SK-N-SH (cell line): ENCODE measurements at regions not wholly inside any gene's neighbourhood (a gene's known extent, or its start where the extent isn't known, plus 50 kb on each side); places are given as distances from the start of the nearest gene placed in this dataset.

Source experiments
- CTCF ChIA-PET: fragments of 300-600, 350-600 bp; formaldehyde crosslinking; extraction: SDS; loops from one replicate; lab custom pipeline; 2021; lab: Yijun Ruan, JAX
- POLR2A ChIA-PET: fragments of 350-600 bp; sonication (Branson Sonifier 250); formaldehyde crosslinking; extraction: SDS; loops from one replicate; lab custom pipeline; 2020; ENCODE audit warnings: antibody characterized with exemption, inconsistent platforms; lab: Yijun Ruan, JAX
- DNase-seq: peaks from one replicate; pipeline ENCODE4 v3.0.0; 2012
- H2AFZ ChIP-seq: fragments of 200-600 bp; sonication (generic); 2 replicates; pipeline ENCODE4 v1.8.1; 2016; ENCODE audit warnings: antibody characterized with exemption, mild to moderate bottlenecking, low read depth
- H3F3A ChIP-seq: fragments of 200-600 bp; sonication (generic); replicated peaks from 2 replicates; pipeline ENCODE3; 2016; ENCODE audit warnings: antibody characterized with exemption, mild to moderate bottlenecking; ENCODE audit not compliant: insufficient read depth
- H3K27ac ChIP-seq, 2 experiments: fragments of 200-500 bp in 1 of 2; fragments of 200-600 bp in 1 of 2; sonication (Bioruptor generic) in 1 of 2; sonication (generic), shearing (Covaris generic) in 1 of 2; 2 replicates each; pipeline versions ENCODE4 v1.5.1 to v1.6.1; 2014 to 2016; ENCODE audit warnings: low read depth in 2 of 2, inconsistent platforms in 1 of 2, low read length in 1 of 2, mild to moderate bottlenecking in 1 of 2, mixed read lengths in 1 of 2
- H3K27me3 ChIP-seq: fragments of 200-600 bp; sonication (generic), shearing (Covaris generic); 2 replicates; pipeline ENCODE4 v1.6.1; 2016; ENCODE audit warnings: mixed run types; ENCODE audit not compliant: insufficient read depth
- H3K36me3 ChIP-seq, 2 experiments: fragments of 200-500 bp in 1 of 2; fragments of 200-600 bp in 1 of 2; sonication (Bioruptor generic) in 1 of 2; sonication (generic) in 1 of 2; replicated peaks in 1 of 2; 2 replicates each; pipeline versions ENCODE3 to v1.5.1; 2014 to 2016; ENCODE audit warnings: low read length in 1 of 2, mild to moderate bottlenecking in 1 of 2; ENCODE audit not compliant: insufficient read depth in 2 of 2, control insufficient read depth in 1 of 2
- H3K4me1 ChIP-seq, 2 experiments: fragments of 200-500 bp in 1 of 2; fragments of 200-600 bp in 1 of 2; sonication (Bioruptor generic) in 1 of 2; sonication (generic), shearing (Covaris generic) in 1 of 2; 2 replicates each; pipeline versions ENCODE4 v1.5.1 to v1.6.1; 2014 to 2016; ENCODE audit warnings: low read depth in 1 of 2, low read length in 1 of 2, mixed run types in 1 of 2; ENCODE audit not compliant: insufficient read depth in 2 of 2, control insufficient read depth in 1 of 2
- H3K4me2 ChIP-seq: fragments of 200-600 bp; sonication (generic), shearing (Covaris generic); 2 replicates; pipeline ENCODE4 v1.6.1; 2017; ENCODE audit warnings: mixed run types
- H3K4me3 ChIP-seq, 2 experiments: fragments of 200-500 bp in 1 of 2; fragments of 200-600 bp in 1 of 2; sonication (Bioruptor generic) in 1 of 2; sonication (generic), shearing (Covaris generic) in 1 of 2; 2 replicates each; pipeline versions ENCODE4 v1.5.1 to v1.8.1; 2014 to 2016; ENCODE audit warnings: low read depth in 2 of 2, inconsistent platforms in 1 of 2, low read length in 1 of 2, mild to moderate bottlenecking in 1 of 2, mixed read lengths in 1 of 2, moderate library complexity in 1 of 2
- H3K79me2 ChIP-seq: fragments of 200-600 bp; sonication (generic); 2 replicates; pipeline ENCODE4 v1.8.1; 2017; ENCODE audit warnings: mild to moderate bottlenecking; ENCODE audit not compliant: insufficient read depth
- H3K9ac ChIP-seq: fragments of 200-600 bp; sonication (generic); 2 replicates; pipeline ENCODE4 v1.6.1; 2017; ENCODE audit warnings: mixed run types
- H3K9me2 ChIP-seq: fragments of 200-600 bp; sonication (generic); 2 replicates; pipeline ENCODE4 v1.6.1; 2017; ENCODE audit warnings: mixed run types
- H3K9me3 ChIP-seq: fragments of 200-600 bp; sonication (generic); 2 replicates; pipeline ENCODE4 v1.6.1; 2017; ENCODE audit warnings: mixed run types, mild to moderate bottlenecking, moderate library complexity
- H4K20me1 ChIP-seq: fragments of 200-600 bp; sonication (generic); 2 replicates; pipeline ENCODE4 v1.6.1; 2017; ENCODE audit warnings: mild to moderate bottlenecking, mixed run types; ENCODE audit not compliant: insufficient read depth
- ELF1 ChIP-seq: IDR thresholded peaks from 2 replicates; pipeline ENCODE4 v1.4.0; 2012
- EZH2phosphoT487 ChIP-seq: fragments of 200-600 bp; sonication (generic); IDR thresholded peaks from 2 replicates; pipeline ENCODE4 v1.6.1; 2017; ENCODE audit warnings: low read depth, mixed run types, mild to moderate bottlenecking, antibody characterized with exemption, moderate library complexity, borderline replicate concordance
- FOSL2 ChIP-seq: IDR thresholded peaks from 2 replicates; pipeline ENCODE4 v1.4.0; 2012; ENCODE audit warnings: low read depth, mild to moderate bottlenecking, moderate library complexity, borderline replicate concordance
- GABPA ChIP-seq: IDR thresholded peaks from 2 replicates; pipeline ENCODE4 v1.4.0; 2012; ENCODE audit warnings: low read depth, mild to moderate bottlenecking
- NFIC ChIP-seq: IDR thresholded peaks from 2 replicates; pipeline ENCODE4 v1.4.0; 2012; ENCODE audit warnings: borderline replicate concordance
- NRF1 ChIP-seq: IDR thresholded peaks from 2 replicates; pipeline ENCODE4 v1.6.1; 2012; ENCODE audit warnings: low read depth, mild to moderate bottlenecking, low read length
- POLR2AphosphoS5 ChIP-seq: IDR thresholded peaks from 2 replicates; pipeline ENCODE4 v1.6.1; 2012; ENCODE audit warnings: low read depth, low read length
- SIN3A ChIP-seq: IDR thresholded peaks from 2 replicates; pipeline ENCODE4 v1.6.1; 2012; ENCODE audit warnings: low read depth, mild to moderate bottlenecking, low read length, moderate library complexity, borderline replicate concordance
- TCF12 ChIP-seq: IDR thresholded peaks from 2 replicates; pipeline ENCODE4 v1.4.0; 2012
- TEAD4 ChIP-seq: IDR thresholded peaks from 2 replicates; pipeline ENCODE4 v1.4.0; 2012; ENCODE audit warnings: mild to moderate bottlenecking, borderline replicate concordance; ENCODE audit not compliant: insufficient read depth
- WGBS: methylation state at CpG from one replicate; pipeline ENCODE4 v1.1.6; 2017; ENCODE audit warnings: low lambda C conversion rate; 5-methylcytosine and 5-hydroxymethylcytosine counted together
- TF ChIP-seq, protein P1 (sequence below): IDR thresholded peaks from 2 replicates; pipeline ENCODE4 v1.4.0; 2012; ENCODE audit warnings: low read depth, borderline replicate concordance
- TF ChIP-seq, protein P2 (sequence below): fragments of 200-600 bp; sonication (generic); IDR thresholded peaks from 2 replicates; pipeline ENCODE4 v1.6.1; 2017; ENCODE audit warnings: antibody characterized with exemption, mild to moderate bottlenecking, moderate library complexity
- TF ChIP-seq, protein P3 (sequence below): fragments of 150-350 bp; IDR thresholded peaks from 2 replicates; pipeline ENCODE4 v1.6.1; 2016; ENCODE audit warnings: mild to moderate bottlenecking, low read depth, low read length
- TF ChIP-seq, protein P4 (sequence below): IDR thresholded peaks from 2 replicates; pipeline ENCODE4 v1.4.0; 2012; ENCODE audit warnings: low read depth
- TF ChIP-seq, protein P5 (sequence below): fragments of 150-350 bp; IDR thresholded peaks from 2 replicates; pipeline ENCODE4 v1.6.1; 2017; ENCODE audit warnings: antibody characterized with exemption, low read length, low read depth, borderline replicate concordance
- TF ChIP-seq, protein P6 (sequence below): IDR thresholded peaks from 2 replicates; pipeline ENCODE4 v1.6.1; 2012; ENCODE audit warnings: mild to moderate bottlenecking, low read depth, low read length, moderate library complexity

DNA sequence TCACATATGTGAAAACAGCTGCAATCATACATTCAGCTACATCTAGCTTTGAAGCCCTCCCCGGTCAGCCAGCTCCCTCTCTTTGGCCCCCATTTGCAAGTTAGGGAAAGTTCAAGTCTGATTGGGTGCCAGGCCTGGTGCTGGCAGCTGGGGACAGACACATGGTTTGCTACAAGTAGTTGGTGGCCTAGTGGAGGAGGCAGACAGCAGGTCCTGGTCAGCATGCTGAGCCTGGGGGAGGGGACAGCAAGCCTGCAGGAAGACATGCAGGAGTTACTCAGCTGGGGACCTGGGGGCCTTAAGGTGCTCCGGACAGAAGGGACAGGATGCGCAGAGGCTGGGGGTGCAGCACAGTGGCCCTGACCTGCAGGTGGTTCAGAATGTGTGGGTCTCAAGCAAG, 956.9 kb upstream of the ZNF722 start:
- Histone ChIP-seq H3K9ac (no peak overlapping the region), H3K79me2 (no peaks in the 10 kb centered on the region), H3K9me3 (0 out of 2 replicates have a peak, but pooled peaks cover 4% of the 10 kb centered on the region), H3K9me2 (no peaks in the 10 kb centered on the region), H3K27me3 (no peaks in the 10 kb centered on the region), H3K4me3 (no peak overlapping the region), H3K27ac (no peak overlapping the region), H3F3A (no peaks in the 10 kb centered on the region), H3K4me2 (no peak overlapping the region), H2AFZ (no peak overlapping the region), H4K20me1 (no peaks in the 10 kb centered on the region), H3K4me1 (no peaks in the 10 kb centered on the region), H3K36me3 (no peaks in the 10 kb centered on the region)
- no peak for DNase-seq
- ChIA-PET CTCF (no interaction called here), POLR2A (no interaction called here)
- TF ChIP-seq NRF1 (no peak), TCF12 (no peak), ELF1 (no peak), FOSL2 (no peak), NFIC (no peak), TEAD4 (no peak), POLR2AphosphoS5 (no peak), GABPA (no peak)
- TF ChIP-seq, protein P1, sequence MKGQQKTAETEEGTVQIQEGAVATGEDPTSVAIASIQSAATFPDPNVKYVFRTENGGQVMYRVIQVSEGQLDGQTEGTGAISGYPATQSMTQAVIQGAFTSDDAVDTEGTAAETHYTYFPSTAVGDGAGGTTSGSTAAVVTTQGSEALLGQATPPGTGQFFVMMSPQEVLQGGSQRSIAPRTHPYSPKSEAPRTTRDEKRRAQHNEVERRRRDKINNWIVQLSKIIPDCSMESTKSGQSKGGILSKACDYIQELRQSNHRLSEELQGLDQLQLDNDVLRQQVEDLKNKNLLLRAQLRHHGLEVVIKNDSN: no peak
- TF ChIP-seq, protein P2, sequence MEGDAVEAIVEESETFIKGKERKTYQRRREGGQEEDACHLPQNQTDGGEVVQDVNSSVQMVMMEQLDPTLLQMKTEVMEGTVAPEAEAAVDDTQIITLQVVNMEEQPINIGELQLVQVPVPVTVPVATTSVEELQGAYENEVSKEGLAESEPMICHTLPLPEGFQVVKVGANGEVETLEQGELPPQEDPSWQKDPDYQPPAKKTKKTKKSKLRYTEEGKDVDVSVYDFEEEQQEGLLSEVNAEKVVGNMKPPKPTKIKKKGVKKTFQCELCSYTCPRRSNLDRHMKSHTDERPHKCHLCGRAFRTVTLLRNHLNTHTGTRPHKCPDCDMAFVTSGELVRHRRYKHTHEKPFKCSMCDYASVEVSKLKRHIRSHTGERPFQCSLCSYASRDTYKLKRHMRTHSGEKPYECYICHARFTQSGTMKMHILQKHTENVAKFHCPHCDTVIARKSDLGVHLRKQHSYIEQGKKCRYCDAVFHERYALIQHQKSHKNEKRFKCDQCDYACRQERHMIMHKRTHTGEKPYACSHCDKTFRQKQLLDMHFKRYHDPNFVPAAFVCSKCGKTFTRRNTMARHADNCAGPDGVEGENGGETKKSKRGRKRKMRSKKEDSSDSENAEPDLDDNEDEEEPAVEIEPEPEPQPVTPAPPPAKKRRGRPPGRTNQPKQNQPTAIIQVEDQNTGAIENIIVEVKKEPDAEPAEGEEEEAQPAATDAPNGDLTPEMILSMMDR: no peak
- TF ChIP-seq, protein P3, sequence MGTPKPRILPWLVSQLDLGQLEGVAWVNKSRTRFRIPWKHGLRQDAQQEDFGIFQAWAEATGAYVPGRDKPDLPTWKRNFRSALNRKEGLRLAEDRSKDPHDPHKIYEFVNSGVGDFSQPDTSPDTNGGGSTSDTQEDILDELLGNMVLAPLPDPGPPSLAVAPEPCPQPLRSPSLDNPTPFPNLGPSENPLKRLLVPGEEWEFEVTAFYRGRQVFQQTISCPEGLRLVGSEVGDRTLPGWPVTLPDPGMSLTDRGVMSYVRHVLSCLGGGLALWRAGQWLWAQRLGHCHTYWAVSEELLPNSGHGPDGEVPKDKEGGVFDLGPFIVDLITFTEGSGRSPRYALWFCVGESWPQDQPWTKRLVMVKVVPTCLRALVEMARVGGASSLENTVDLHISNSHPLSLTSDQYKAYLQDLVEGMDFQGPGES: no peak
- 14% methylated on average over 3 of the region's 3 CpGs for WGBS

DNA sequence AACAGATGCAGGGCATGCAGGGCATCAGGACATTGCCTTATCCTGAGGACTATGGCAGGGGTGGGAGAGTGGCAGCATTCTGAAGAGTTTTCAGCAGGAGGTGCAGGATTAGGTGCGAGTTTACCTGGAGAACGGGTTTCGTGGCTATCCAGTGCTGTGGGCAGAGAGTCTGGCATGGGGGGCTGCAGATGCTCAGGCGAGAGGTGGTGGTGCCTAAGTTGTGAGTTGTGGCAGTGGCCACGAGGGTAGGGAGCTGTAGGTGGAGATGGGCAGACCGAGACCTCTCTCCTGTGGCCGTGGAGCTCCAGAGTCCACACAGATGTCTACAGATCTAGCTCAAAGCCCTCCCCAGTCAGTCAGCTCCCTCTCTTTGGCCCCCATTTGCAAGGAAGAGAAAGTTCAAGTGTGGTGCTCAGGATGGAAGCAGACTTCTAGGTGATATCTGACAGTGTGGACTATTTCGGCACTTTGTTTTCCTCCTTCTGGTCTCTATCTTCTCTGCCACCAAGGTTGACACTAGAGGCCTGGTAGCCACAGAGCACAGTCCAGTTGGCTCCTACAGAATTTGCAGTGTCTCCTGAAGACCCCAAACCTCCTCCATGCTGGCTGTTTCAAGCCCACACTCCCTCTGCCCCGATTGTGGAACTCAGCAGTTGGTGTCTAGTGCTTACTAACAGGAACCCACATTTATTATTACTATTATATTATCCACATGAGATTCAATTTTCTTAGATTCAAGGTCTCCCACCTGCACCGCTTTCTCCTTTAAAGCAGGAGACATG, 955.7 kb upstream of the ZNF722 start:
- CTCF ChIA-PET: interaction anchor here (0.7 kb wide), 1 partner anchor 47 kb away, joined by 3 read pairs; no protein-coding TSS in a partner anchor
- H2AFZ ChIP-seq: no peak overlapping the region
- H3K9me3 ChIP-seq: no peaks in the 10 kb centered on the region
- H3K9me2 ChIP-seq: no peaks in the 10 kb centered on the region
- H4K20me1 ChIP-seq: no peaks in the 10 kb centered on the region
- no peaks in the 10 kb centered on the region for H3K79me2 ChIP-seq
- no peak for DNase-seq
- H3K9ac ChIP-seq: no peak overlapping the region
- no peak overlapping the region for H3K4me2 ChIP-seq
- H3F3A ChIP-seq: no peaks in the 10 kb centered on the region
- no peaks in the 10 kb centered on the region for H3K27me3 ChIP-seq
- 7% methylated on average over 10 of the region's 10 CpGs for WGBS
- no peaks in the 10 kb centered on the region for H3K36me3 ChIP-seq
- POLR2A ChIA-PET: no interaction called here
- H3K4me1 ChIP-seq: no peaks in the 10 kb centered on the region
- no peak overlapping the region for H3K27ac ChIP-seq
- no peak overlapping the region for H3K4me3 ChIP-seq
- TF ChIP-seq EZH2phosphoT487: no peak
- TF ChIP-seq, protein P4, sequence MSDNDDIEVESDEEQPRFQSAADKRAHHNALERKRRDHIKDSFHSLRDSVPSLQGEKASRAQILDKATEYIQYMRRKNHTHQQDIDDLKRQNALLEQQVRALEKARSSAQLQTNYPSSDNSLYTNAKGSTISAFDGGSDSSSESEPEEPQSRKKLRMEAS: no peak
- TF ChIP-seq, protein P3: no peak
- TF ChIP-seq, protein P5, sequence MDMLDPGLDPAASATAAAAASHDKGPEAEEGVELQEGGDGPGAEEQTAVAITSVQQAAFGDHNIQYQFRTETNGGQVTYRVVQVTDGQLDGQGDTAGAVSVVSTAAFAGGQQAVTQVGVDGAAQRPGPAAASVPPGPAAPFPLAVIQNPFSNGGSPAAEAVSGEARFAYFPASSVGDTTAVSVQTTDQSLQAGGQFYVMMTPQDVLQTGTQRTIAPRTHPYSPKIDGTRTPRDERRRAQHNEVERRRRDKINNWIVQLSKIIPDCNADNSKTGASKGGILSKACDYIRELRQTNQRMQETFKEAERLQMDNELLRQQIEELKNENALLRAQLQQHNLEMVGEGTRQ: no peak
- TF ChIP-seq GABPA: no peak
- no peak for TF ChIP-seq SIN3A
- TF ChIP-seq, protein P6, sequence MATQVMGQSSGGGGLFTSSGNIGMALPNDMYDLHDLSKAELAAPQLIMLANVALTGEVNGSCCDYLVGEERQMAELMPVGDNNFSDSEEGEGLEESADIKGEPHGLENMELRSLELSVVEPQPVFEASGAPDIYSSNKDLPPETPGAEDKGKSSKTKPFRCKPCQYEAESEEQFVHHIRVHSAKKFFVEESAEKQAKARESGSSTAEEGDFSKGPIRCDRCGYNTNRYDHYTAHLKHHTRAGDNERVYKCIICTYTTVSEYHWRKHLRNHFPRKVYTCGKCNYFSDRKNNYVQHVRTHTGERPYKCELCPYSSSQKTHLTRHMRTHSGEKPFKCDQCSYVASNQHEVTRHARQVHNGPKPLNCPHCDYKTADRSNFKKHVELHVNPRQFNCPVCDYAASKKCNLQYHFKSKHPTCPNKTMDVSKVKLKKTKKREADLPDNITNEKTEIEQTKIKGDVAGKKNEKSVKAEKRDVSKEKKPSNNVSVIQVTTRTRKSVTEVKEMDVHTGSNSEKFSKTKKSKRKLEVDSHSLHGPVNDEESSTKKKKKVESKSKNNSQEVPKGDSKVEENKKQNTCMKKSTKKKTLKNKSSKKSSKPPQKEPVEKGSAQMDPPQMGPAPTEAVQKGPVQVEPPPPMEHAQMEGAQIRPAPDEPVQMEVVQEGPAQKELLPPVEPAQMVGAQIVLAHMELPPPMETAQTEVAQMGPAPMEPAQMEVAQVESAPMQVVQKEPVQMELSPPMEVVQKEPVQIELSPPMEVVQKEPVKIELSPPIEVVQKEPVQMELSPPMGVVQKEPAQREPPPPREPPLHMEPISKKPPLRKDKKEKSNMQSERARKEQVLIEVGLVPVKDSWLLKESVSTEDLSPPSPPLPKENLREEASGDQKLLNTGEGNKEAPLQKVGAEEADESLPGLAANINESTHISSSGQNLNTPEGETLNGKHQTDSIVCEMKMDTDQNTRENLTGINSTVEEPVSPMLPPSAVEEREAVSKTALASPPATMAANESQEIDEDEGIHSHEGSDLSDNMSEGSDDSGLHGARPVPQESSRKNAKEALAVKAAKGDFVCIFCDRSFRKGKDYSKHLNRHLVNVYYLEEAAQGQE: no peak
- TF ChIP-seq FOSL2: no peak
